Upper lobe of left lung (tissue), 4 donors: ENCODE measurements at regions not wholly inside any gene's neighbourhood (a gene's known extent, or its start where the extent isn't known, plus 50 kb on each side); places are given as distances from the start of the nearest gene placed in this dataset.

ENCODE experiments used
- CTCF ChIP-seq, 6 experiments: fragments of 450-650 bp in 4 of 6; fragments of 200-600 bp in 2 of 6; sonication (generic) in 2 of 6; IDR thresholded peaks; one replicate each; pipeline ENCODE4 v1.5.1; 2016 to 2019; ENCODE audit warnings: antibody characterized with exemption in 6 of 6
- POLR2A ChIP-seq, 4 donors: fragments of 450-650 bp; IDR thresholded peaks; one replicate each; pipeline ENCODE4 v1.5.1; 2016 to 2017; ENCODE audit warnings: antibody characterized with exemption in 4 of 4, mild to moderate bottlenecking in 2 of 4
- POLR2AphosphoS5 ChIP-seq, 2 donors: sonication (generic); formaldehyde crosslinking; IDR thresholded peaks; one replicate each; pipeline ENCODE4 v1.5.1; 2017; ENCODE audit warnings: antibody characterized with exemption in 2 of 2

- TF ChIP-seq CTCF (IDR thresholded peaks at IDR 0.05) (no peak), POLR2AphosphoS5 (IDR thresholded peaks at IDR 0.05) (no peak), POLR2A (IDR thresholded peaks at IDR 0.05) (no peak)
Observed at GRCh38 chrX:101774340-101774739, 114.7 kb upstream of the ARMCX2 start.
